ENCODE measurements at regions not wholly inside any gene's neighbourhood (a gene's known extent, or its start where the extent isn't known, plus 50 kb on each side); places are given as distances from the start of the nearest gene placed in this dataset.

DNA sequence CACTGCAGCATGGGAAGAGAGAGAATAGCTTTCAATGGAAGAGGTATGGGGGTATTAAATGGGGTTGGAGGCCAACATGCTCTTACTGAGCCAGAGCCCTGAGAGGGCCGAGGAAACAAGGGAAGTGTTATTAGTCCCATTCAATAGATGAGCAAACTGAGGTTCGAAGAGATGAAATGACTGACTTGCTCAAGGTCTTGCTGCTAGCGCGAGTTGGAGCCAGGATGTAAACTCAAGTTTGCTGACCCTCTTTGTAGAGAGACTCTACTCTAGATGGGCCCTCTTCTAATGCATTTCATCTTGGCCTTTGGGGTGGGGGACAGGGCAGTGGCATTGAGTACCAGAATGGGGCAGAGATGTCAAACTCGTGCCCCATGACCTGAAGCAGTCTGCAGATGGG is 319.5 kb downstream of the RPS6KC1 start:
- TF ChIP-seq, protein P1, sequence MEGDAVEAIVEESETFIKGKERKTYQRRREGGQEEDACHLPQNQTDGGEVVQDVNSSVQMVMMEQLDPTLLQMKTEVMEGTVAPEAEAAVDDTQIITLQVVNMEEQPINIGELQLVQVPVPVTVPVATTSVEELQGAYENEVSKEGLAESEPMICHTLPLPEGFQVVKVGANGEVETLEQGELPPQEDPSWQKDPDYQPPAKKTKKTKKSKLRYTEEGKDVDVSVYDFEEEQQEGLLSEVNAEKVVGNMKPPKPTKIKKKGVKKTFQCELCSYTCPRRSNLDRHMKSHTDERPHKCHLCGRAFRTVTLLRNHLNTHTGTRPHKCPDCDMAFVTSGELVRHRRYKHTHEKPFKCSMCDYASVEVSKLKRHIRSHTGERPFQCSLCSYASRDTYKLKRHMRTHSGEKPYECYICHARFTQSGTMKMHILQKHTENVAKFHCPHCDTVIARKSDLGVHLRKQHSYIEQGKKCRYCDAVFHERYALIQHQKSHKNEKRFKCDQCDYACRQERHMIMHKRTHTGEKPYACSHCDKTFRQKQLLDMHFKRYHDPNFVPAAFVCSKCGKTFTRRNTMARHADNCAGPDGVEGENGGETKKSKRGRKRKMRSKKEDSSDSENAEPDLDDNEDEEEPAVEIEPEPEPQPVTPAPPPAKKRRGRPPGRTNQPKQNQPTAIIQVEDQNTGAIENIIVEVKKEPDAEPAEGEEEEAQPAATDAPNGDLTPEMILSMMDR (IDR thresholded peaks at IDR 0.05; ENCODE audit: insufficient read depth, low read depth, low read length), result no peak
- TF ChIP-seq EZH2 (IDR thresholded peaks at IDR 0.05; ENCODE audit: insufficient read depth, low read length), result no peak
